PC-9 (cell line): ENCODE measurements at regions not wholly inside any gene's neighbourhood (a gene's known extent, or its start where the extent isn't known, plus 50 kb on each side); places are given as distances from the start of the nearest gene placed in this dataset.

Experiments used
- BruUV-seq: library from RNA; stranded (reverse); fragments of 400-500 nt; replicated peaks from 2 replicates; lab custom pipeline; 2021; lab: Mats Ljungman, UMichigan
- CTCF ChIA-PET: fragments of 300-600 bp; sonication (Branson Sonifier 250); formaldehyde crosslinking; loops from one replicate; lab custom pipeline; 2022; ENCODE audit warnings: antibody characterized with exemption; lab: Charles Lee
- POLR2A ChIA-PET: fragments of 300-600 bp; sonication (Branson Sonifier 250); formaldehyde crosslinking; loops from one replicate; lab custom pipeline; 2022; ENCODE audit warnings: antibody characterized with exemption; ENCODE audit not compliant: unreplicated experiment; lab: Charles Lee
- DNase-seq, 2 experiments: peaks; one replicate each; pipeline versions ENCODE4 v3.0.0 to v3.0.0-alpha.2; 2015 to 2022; ENCODE audit warnings: mixed read lengths in 1 of 2
- H2AFZ ChIP-seq: fragments of 200-600 bp; sonication (generic); 2 replicates; pipeline ENCODE4 v1.8.1; 2017; ENCODE audit warnings: antibody characterized with exemption
- H3F3A ChIP-seq: fragments of 200-600 bp; sonication (generic); 2 replicates; pipeline ENCODE4 v1.8.1; 2017; ENCODE audit warnings: antibody characterized with exemption, mild to moderate bottlenecking, low read depth; ENCODE audit not compliant: insufficient read depth
- H3K27ac ChIP-seq: fragments of 200-600 bp; sonication (generic); 2 replicates; pipeline ENCODE4 v1.6.1; 2016; ENCODE audit warnings: mixed run types
- H3K27me3 ChIP-seq: fragments of 200-600 bp; sonication (generic); 2 replicates; pipeline ENCODE4 v1.6.1; 2016; ENCODE audit warnings: low read depth, mixed run types; ENCODE audit not compliant: insufficient read depth
- H3K36me3 ChIP-seq: fragments of 200-600 bp; sonication (generic); 2 replicates; pipeline ENCODE4 v1.6.1; 2016; ENCODE audit warnings: low read depth, mixed run types
- H3K4me1 ChIP-seq: fragments of 200-600 bp; sonication (generic); replicated peaks from 2 replicates; pipeline ENCODE4 v1.6.1; 2016; ENCODE audit warnings: mixed run types; ENCODE audit not compliant: insufficient read depth
- H3K4me2 ChIP-seq: fragments of 200-600 bp; sonication (generic); 2 replicates; pipeline ENCODE4 v1.6.1; 2017; ENCODE audit warnings: mixed run types
- H3K4me3 ChIP-seq: fragments of 200-600 bp; sonication (generic); 2 replicates; pipeline ENCODE4 v1.6.1; 2016; ENCODE audit warnings: mixed run types
- H3K79me2 ChIP-seq: fragments of 200-600 bp; sonication (generic); 2 replicates; pipeline ENCODE4 v1.6.1; 2017; ENCODE audit warnings: low read depth, mixed run types
- H3K9me2 ChIP-seq: fragments of 200-600 bp; sonication (generic); 2 replicates; pipeline ENCODE4 v1.8.1; 2017; ENCODE audit warnings: mild to moderate bottlenecking; ENCODE audit not compliant: insufficient read depth
- H3K9me3 ChIP-seq: fragments of 200-600 bp; sonication (generic); 2 replicates; pipeline ENCODE4 v1.8.1; 2016; ENCODE audit warnings: low read depth; ENCODE audit not compliant: insufficient read depth
- H4K20me1 ChIP-seq: fragments of 200-600 bp; sonication (generic); 2 replicates; pipeline ENCODE4 v1.8.1; 2017; ENCODE audit not compliant: insufficient read depth
- CTCF ChIP-seq: fragments of 200-600 bp; sonication (generic); conservative IDR thresholded peaks from 2 replicates; pipeline ENCODE4 v1.6.1; 2017; ENCODE audit warnings: mixed run types, antibody characterized with exemption, mild to moderate bottlenecking, moderate library complexity
- EZH2 ChIP-seq: fragments of 200-600 bp; sonication (generic); IDR thresholded peaks from 2 replicates; pipeline ENCODE4 v1.8.0; 2017; ENCODE audit warnings: antibody characterized with exemption, low read depth
- intact Hi-C: fragments of 100-400 bp; cut with micrococcal nuclease; formaldehyde crosslinking; loops from one replicate; pipeline ENCODE4 v1.10.0; 2022; ENCODE audit not compliant: unreplicated experiment

- no peaks in the 10 kb centered on the region for H3K9me3 ChIP-seq
- H4K20me1 ChIP-seq, result no peaks in the 10 kb centered on the region
- no peaks in the 10 kb centered on the region for H3K36me3 ChIP-seq
- H3K27me3 ChIP-seq, result peaks cover 13% of the 10 kb centered on the region; the same call in 1 of the 2 replicates
- no peaks in the 10 kb centered on the region for H3K79me2 ChIP-seq
- ChIA-PET CTCF (no interaction called here), POLR2A (no interaction called here)
- intact Hi-C loops, result no loop called here
- H3K9me2 ChIP-seq, result no peaks in the 10 kb centered on the region
- no TSS peak for BruUV-seq
- H3F3A ChIP-seq, result no peaks in the 10 kb centered on the region
- DNase-seq, result no peak
- no peaks in the 10 kb centered on the region for H3K4me1 ChIP-seq
- no peak overlapping the region for H3K4me3 ChIP-seq
- no peak overlapping the region for H3K27ac ChIP-seq
- no peak overlapping the region for H2AFZ ChIP-seq
- no peak overlapping the region for H3K4me2 ChIP-seq
- no peak for TF ChIP-seq EZH2
- no peak for TF ChIP-seq CTCF
Measured at GRCh38 chr18:74023220-74023619, 124.4 kb downstream of the FBXO15 start.

GRCh38 chr18:74019864-74020263 is 127.8 kb downstream of the FBXO15 start:
- Histone ChIP-seq H3K36me3 (no peaks in the 10 kb centered on the region), H3K27me3 (peaks cover 14% of the 10 kb centered on the region; the same call in 1 of the 2 replicates), H3K4me3 (no peak overlapping the region), H3K4me1 (no peaks in the 10 kb centered on the region), H3K9me2 (no peaks in the 10 kb centered on the region), H4K20me1 (no peaks in the 10 kb centered on the region), H2AFZ (no peak overlapping the region), H3F3A (no peaks in the 10 kb centered on the region), H3K27ac (no peak overlapping the region), H3K4me2 (no peak overlapping the region), H3K79me2 (no peaks in the 10 kb centered on the region), H3K9me3 (no peaks in the 10 kb centered on the region)
- CTCF ChIA-PET, result no interaction called here
- no TSS peak for BruUV-seq
- TF ChIP-seq EZH2 (no peak), CTCF (no peak)
- intact Hi-C loops, result no loop called here
- DNase-seq, result no peak
- POLR2A ChIA-PET, result no interaction called here

- ChIA-PET POLR2A (interaction anchor here (0.6 kb wide), 2 partner anchors 99 to 774 kb away, joined by 4 to 8 read pairs; no protein-coding TSS in a partner anchor), CTCF (no interaction called here)
- peak in 1 of 2 experiments; percentile 75 for DNase-seq
- Histone ChIP-seq H3K27me3 (peaks cover 17% of the 10 kb centered on the region; the same call in 1 of the 2 replicates), H3K27ac (no peak overlapping the region), H3K9me3 (no peaks in the 10 kb centered on the region), H3K36me3 (no peaks in the 10 kb centered on the region), H3K4me1 (peaks cover 8% of the 10 kb centered on the region), H4K20me1 (no peaks in the 10 kb centered on the region), H3K4me2 (peak overlapping the region; percentile 32), H3F3A (no peaks in the 10 kb centered on the region), H3K79me2 (no peaks in the 10 kb centered on the region), H3K9me2 (no peaks in the 10 kb centered on the region), H2AFZ (no peak overlapping the region), H3K4me3 (no peak overlapping the region)
- BruUV-seq, result no TSS peak
- TF ChIP-seq CTCF (no peak), EZH2 (no peak)
- intact Hi-C loops, result no loop called here
Measured at GRCh38 chr18:74013955-74014354, 133.7 kb downstream of the FBXO15 start.
